Subcutaneous abdominal adipose tissue (tissue), 5 donors: ENCODE measurements at regions not wholly inside any gene's neighbourhood (a gene's known extent, or its start where the extent isn't known, plus 50 kb on each side); places are given as distances from the start of the nearest gene placed in this dataset.
"Not testable (repeated sequence)": the region's sequence is repeated elsewhere in the genome, so short reads cannot be mapped to it uniquely, and the experiment has no call there.

ENCODE experiments used
- H3K27ac ChIP-seq: one replicate; pipeline ENCODE4 v1.7.0; 2013; ENCODE audit warnings: low read depth, mild to moderate bottlenecking, inconsistent platforms, low read length, moderate library complexity
- H3K27me3 ChIP-seq, 5 donors: one replicate each; pipeline ENCODE4 v1.7.0; 2013; ENCODE audit warnings: low read length in 5 of 5, inconsistent platforms in 1 of 5; ENCODE audit not compliant: control insufficient read depth in 5 of 5, insufficient read depth in 4 of 5
- H3K36me3 ChIP-seq, 5 donors: one replicate each; pipeline ENCODE4 v1.7.0; 2013; ENCODE audit warnings: low read length in 5 of 5; ENCODE audit not compliant: control insufficient read depth in 5 of 5, insufficient read depth in 5 of 5
- H3K4me1 ChIP-seq, 5 donors: one replicate each; pipeline ENCODE4 v1.7.0; 2013; ENCODE audit warnings: low read length in 5 of 5, mild to moderate bottlenecking in 3 of 5, moderate library complexity in 1 of 5; ENCODE audit not compliant: control insufficient read depth in 5 of 5, insufficient read depth in 5 of 5
- H3K4me3 ChIP-seq, 5 donors: one replicate each; pipeline ENCODE4 v1.7.0; 2013; ENCODE audit warnings: low read length in 5 of 5, low read depth in 1 of 5
- H3K9ac ChIP-seq, 5 donors: one replicate each; pipeline ENCODE4 v1.7.0; 2013; ENCODE audit warnings: low read length in 5 of 5, mild to moderate bottlenecking in 4 of 5, moderate library complexity in 3 of 5
- H3K9me3 ChIP-seq, 5 donors: one replicate each; pipeline ENCODE4 v1.7.0; 2013; ENCODE audit warnings: low read length in 5 of 5; ENCODE audit not compliant: control insufficient read depth in 5 of 5
- donor health status: healthy.
- donor health status: healthy.
- donor health status: healthy.
- donor health status: healthy.
- donor health status: healthy.

- H3K4me1 ChIP-seq = peaks cover 0 to under 1% (median 0%) of the 10 kb centered on the region in 5 donors
Measured at GRCh38 chr7:41568135-41568534, 134.8 kb downstream of the INHBA start.

GRCh38 chr7:41567731-41568114, 135.2 kb downstream of the INHBA start:
- Histone ChIP-seq H3K9me3 (no peaks in the 10 kb centered on the region), H3K4me3 (no peak overlapping the region), H3K9ac (no peak overlapping the region), H3K27me3 (peaks cover 0 to 4% (median 0%) of the 10 kb centered on the region in 5 donors), H3K36me3 (no peaks in the 10 kb centered on the region), H3K4me1 (no peaks in the 10 kb centered on the region), H3K27ac (no peak overlapping the region)

More at GRCh38 chr7:41568135-41568534, 134.8 kb downstream of the INHBA start:
- Histone ChIP-seq H3K4me3 (no peak overlapping the region), H3K36me3 (no peaks in the 10 kb centered on the region), H3K27ac (no peak overlapping the region), H3K27me3 (peaks cover 0 to 4% (median 0%) of the 10 kb centered on the region in 5 donors), H3K9me3 (no peaks in the 10 kb centered on the region), H3K9ac (no peak overlapping the region)

- Histone ChIP-seq H3K27me3 (peaks cover 0 to 4% (median 0%) of the 10 kb centered on the region in 5 donors), H3K27ac (no peak overlapping the region)
Measured at GRCh38 chr7:41567031-41567730, 135.7 kb downstream of the INHBA start.

GRCh38 chr7:41566581-41566980, 136.3 kb downstream of the INHBA start:
- Histone ChIP-seq H3K9me3 (no peaks in the 10 kb centered on the region), H3K4me3 (no peak overlapping the region), H3K27ac (no peak overlapping the region), H3K4me1 (no peaks in the 10 kb centered on the region), H3K27me3 (peaks cover 0 to 4% (median 0%) of the 10 kb centered on the region in 5 donors), H3K9ac (no peak overlapping the region), H3K36me3 (no peaks in the 10 kb centered on the region)

More at GRCh38 chr7:41567031-41567730, 135.7 kb downstream of the INHBA start:
- H3K4me3 ChIP-seq = no peak overlapping the region
- no peaks in the 10 kb centered on the region for H3K4me1 ChIP-seq
- no peaks in the 10 kb centered on the region for H3K9me3 ChIP-seq
- H3K9ac ChIP-seq = no peak overlapping the region
- no peaks in the 10 kb centered on the region for H3K36me3 ChIP-seq

GRCh38 chr7:41565655-41566054, 137.2 kb downstream of the INHBA start:
- H3K27me3 ChIP-seq = peaks cover 0 to 4% (median 0%) of the 10 kb centered on the region in 5 donors
- H3K36me3 ChIP-seq = no peaks in the 10 kb centered on the region
- no peak overlapping the region for H3K27ac ChIP-seq
- no peak overlapping the region for H3K4me3 ChIP-seq
- H3K9ac ChIP-seq = no peak overlapping the region
- H3K4me1 ChIP-seq = no peaks in the 10 kb centered on the region
- H3K9me3 ChIP-seq = no peaks in the 10 kb centered on the region

GRCh38 chr7:41559426-41559825, 143.5 kb downstream of the INHBA start:
- H3K27ac ChIP-seq = no peak overlapping the region
- no peaks in the 10 kb centered on the region for H3K4me1 ChIP-seq
- no peak overlapping the region for H3K4me3 ChIP-seq
- no peaks in the 10 kb centered on the region for H3K9me3 ChIP-seq
- no peak overlapping the region for H3K9ac ChIP-seq
- no peaks in the 10 kb centered on the region for H3K36me3 ChIP-seq
- no peaks in the 10 kb centered on the region for H3K27me3 ChIP-seq

GRCh38 chr7:41554481-41554880, 148.4 kb downstream of the INHBA start:
- Histone ChIP-seq H3K9ac (no peak overlapping the region), H3K27ac (no peak overlapping the region), H3K9me3 (no peaks in the 10 kb centered on the region), H3K27me3 (no peaks in the 10 kb centered on the region), H3K36me3 (no peaks in the 10 kb centered on the region), H3K4me3 (no peak overlapping the region), H3K4me1 (no peaks in the 10 kb centered on the region)

GRCh38 chr7:41550046-41550445, 152.8 kb downstream of the INHBA start:
- H3K9me3 ChIP-seq, H3K4me1 ChIP-seq, H3K4me3 ChIP-seq, H3K9ac ChIP-seq, H3K27ac ChIP-seq, H3K27me3 ChIP-seq, H3K36me3 ChIP-seq: not testable (repeated sequence)

GRCh38 chr7:41544241-41544640, 158.6 kb downstream of the INHBA start:
- H3K36me3 ChIP-seq = no peaks in the 10 kb centered on the region
- H3K9ac ChIP-seq = no peak overlapping the region
- H3K27me3 ChIP-seq = no peaks in the 10 kb centered on the region
- no peak overlapping the region for H3K4me3 ChIP-seq
- no peak overlapping the region for H3K27ac ChIP-seq
- H3K9me3 ChIP-seq = no peaks in the 10 kb centered on the region
- H3K4me1 ChIP-seq = no peaks in the 10 kb centered on the region

- Histone ChIP-seq H3K27me3 (no peaks in the 10 kb centered on the region), H3K36me3 (no peaks in the 10 kb centered on the region), H3K9me3 (no peaks in the 10 kb centered on the region), H3K4me3 (no peak overlapping the region), H3K9ac (no peak overlapping the region), H3K27ac (no peak overlapping the region), H3K4me1 (no peaks in the 10 kb centered on the region)
Measured at GRCh38 chr7:41540601-41541000, 162.3 kb downstream of the INHBA start.
